Epithelial cell of esophagus (primary cell): ENCODE measurements at regions not wholly inside any gene's neighbourhood (a gene's known extent, or its start where the extent isn't known, plus 50 kb on each side); places are given as distances from the start of the nearest gene placed in this dataset.
"Not testable (repeated sequence)": the region's sequence is repeated elsewhere in the genome, so short reads cannot be mapped to it uniquely, and the experiment has no call there.

Source experiments
- DNase-seq: peaks from one replicate; pipeline ENCODE4 v3.0.0; 2010; ENCODE audit warnings: low read depth
- H3K4me3 ChIP-seq: 2 replicates; pipeline ENCODE4 v1.5.1; 2011; ENCODE audit warnings: mild to moderate bottlenecking, low read length, control low read depth
- CTCF ChIP-seq: IDR thresholded peaks from 2 replicates; pipeline ENCODE4 v1.5.1; 2011; ENCODE audit warnings: low read depth, mild to moderate bottlenecking, low read length, control low read depth, inconsistent platforms; ENCODE audit not compliant: insufficient read depth; ENCODE audit errors: missing control alignments

GRCh38 chr6:134634466-134634865 is 315.4 kb downstream of the ALDH8A1 start:
- no peak for TF ChIP-seq CTCF
- no peak overlapping the region for H3K4me3 ChIP-seq
- peak; percentile 53 for DNase-seq

- not testable (repeated sequence) for H3K4me3 ChIP-seq, DNase-seq
These were observed 315.3 kb upstream of the SGK1 start for GRCh38 chr6:134632982-134633940.

GRCh38 chr6:134632024-134632423 is 314.1 kb upstream of the SGK1 start:
- DNase-seq: no peak
- H3K4me3 ChIP-seq: no peak overlapping the region
- no peak for TF ChIP-seq CTCF

GRCh38 chr6:134631398-134631924 is 313.5 kb upstream of the SGK1 start:
- no peak for TF ChIP-seq CTCF
- DNase-seq: no peak
- no peak overlapping the region for H3K4me3 ChIP-seq

- DNase-seq: no peak
- H3K4me3 ChIP-seq: no peak overlapping the region
- no peak for TF ChIP-seq CTCF
These were observed 312.7 kb upstream of the SGK1 start for GRCh38 chr6:134630508-134631121.

- TF ChIP-seq CTCF: no peak
- DNase-seq: no peak
- H3K4me3 ChIP-seq: no peak overlapping the region
These were observed 310.2 kb upstream of the SGK1 start for GRCh38 chr6:134628154-134628553.

GRCh38 chr6:134627707-134628106 is 309.8 kb upstream of the SGK1 start:
- no peak for DNase-seq
- no peak overlapping the region for H3K4me3 ChIP-seq
- no peak for TF ChIP-seq CTCF
